ENCODE measurements at regions not wholly inside any gene's neighbourhood (a gene's known extent, or its start where the extent isn't known, plus 50 kb on each side); places are given as distances from the start of the nearest gene placed in this dataset.

DNA sequence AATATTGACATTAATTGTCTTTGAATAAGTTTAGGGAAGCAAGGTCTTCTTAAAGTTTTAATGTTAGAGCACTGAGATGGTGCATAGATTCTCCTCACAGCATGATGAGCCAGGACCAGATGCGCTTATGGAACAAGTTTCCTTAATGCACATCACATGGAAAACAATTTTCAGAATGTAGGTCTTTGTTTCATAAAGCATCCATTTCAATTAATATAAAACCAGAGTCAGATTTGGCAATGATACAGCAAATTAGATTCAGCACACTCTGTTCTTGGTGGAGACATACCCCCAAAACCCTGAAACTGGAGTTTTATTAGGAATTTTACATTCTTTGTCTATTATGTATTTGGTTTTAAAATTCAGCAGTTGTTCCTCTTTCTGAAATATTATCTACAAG is 402.1 kb upstream of the SEMA6A start (continued):
- TF ChIP-seq STAT3 (IDR thresholded peaks at IDR 0.05; ENCODE audit: low read depth, low read length) (no peak), IRF4 (IDR thresholded peaks at IDR 0.05; ENCODE audit: low read depth, low read length) (no peak), BCLAF1 (IDR thresholded peaks at IDR 0.05) (no peak), POU2F2 (IDR thresholded peaks at IDR 0.05; ENCODE audit: borderline replicate concordance, low read depth, low read length) (no peak), TCF7 (IDR thresholded peaks at IDR 0.05; ENCODE audit: borderline replicate concordance) (no peak)
- TF ChIP-seq, protein P1, sequence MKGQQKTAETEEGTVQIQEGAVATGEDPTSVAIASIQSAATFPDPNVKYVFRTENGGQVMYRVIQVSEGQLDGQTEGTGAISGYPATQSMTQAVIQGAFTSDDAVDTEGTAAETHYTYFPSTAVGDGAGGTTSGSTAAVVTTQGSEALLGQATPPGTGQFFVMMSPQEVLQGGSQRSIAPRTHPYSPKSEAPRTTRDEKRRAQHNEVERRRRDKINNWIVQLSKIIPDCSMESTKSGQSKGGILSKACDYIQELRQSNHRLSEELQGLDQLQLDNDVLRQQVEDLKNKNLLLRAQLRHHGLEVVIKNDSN (IDR thresholded peaks at IDR 0.05; ENCODE audit: borderline replicate concordance, extremely low read length, insufficient read depth, low read depth, low read length): no peak
- TF ChIP-seq, protein P2, sequence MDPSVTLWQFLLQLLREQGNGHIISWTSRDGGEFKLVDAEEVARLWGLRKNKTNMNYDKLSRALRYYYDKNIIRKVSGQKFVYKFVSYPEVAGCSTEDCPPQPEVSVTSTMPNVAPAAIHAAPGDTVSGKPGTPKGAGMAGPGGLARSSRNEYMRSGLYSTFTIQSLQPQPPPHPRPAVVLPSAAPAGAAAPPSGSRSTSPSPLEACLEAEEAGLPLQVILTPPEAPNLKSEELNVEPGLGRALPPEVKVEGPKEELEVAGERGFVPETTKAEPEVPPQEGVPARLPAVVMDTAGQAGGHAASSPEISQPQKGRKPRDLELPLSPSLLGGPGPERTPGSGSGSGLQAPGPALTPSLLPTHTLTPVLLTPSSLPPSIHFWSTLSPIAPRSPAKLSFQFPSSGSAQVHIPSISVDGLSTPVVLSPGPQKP (IDR thresholded peaks at IDR 0.05; ENCODE audit: low read depth, low read length): no peak

- Histone ChIP-seq H3K4me2 (ENCODE audit: control insufficient read depth, insufficient read depth) (no peak overlapping the region), H3K4me1 (ENCODE audit: control insufficient read depth, insufficient read depth, low read length) (no peaks in the 10 kb centered on the region), H3K27me3 (replicated peaks in 1 of 2; ENCODE audit: control insufficient read depth in 2 of 2, insufficient read depth in 2 of 2, low read length in 1 of 2) (no peaks in the 10 kb centered on the region), H3K79me2 (ENCODE audit: control insufficient read depth, insufficient read depth, low read length) (no peaks in the 10 kb centered on the region), H3K36me3 (ENCODE audit: control insufficient read depth in 2 of 2, insufficient read depth in 2 of 2, low read length in 1 of 2) (no peaks in the 10 kb centered on the region), H2AFZ (ENCODE audit: control insufficient read depth, low read depth, low read length) (no peak overlapping the region), H3K4me3 (no peak overlapping the region), H3K9ac (ENCODE audit: control insufficient read depth, insufficient read depth, low read length) (no peak overlapping the region), H3K9me3 (replicated peaks; ENCODE audit: control insufficient read depth, insufficient read depth, low read length) (no peaks in the 10 kb centered on the region; the same call in 2 of the 3 replicates), H4K20me1 (ENCODE audit: control insufficient read depth, insufficient read depth) (no peaks in the 10 kb centered on the region), H3K27ac (ENCODE audit: control insufficient read depth, insufficient read depth) (no peak overlapping the region)
- in situ Hi-C loops (cut with MboI) (no loop called here), intact Hi-C loops (cut with micrococcal nuclease; ENCODE audit: unreplicated experiment) (no loop called here)
- POLR2A ChIA-PET: no interaction called here
- CTCF ChIA-PET: no interaction called here
- RAD21 ChIA-PET (ENCODE audit: unreplicated experiment): no interaction called here
- SMC1A ChIA-PET (ENCODE audit: uncharacterized antibody, unreplicated experiment): no interaction called here
- WGBS (ENCODE audit: insufficient coverage, insufficient replicate concordance, low lambda C conversion rate, missing lambda C conversion rate): 46% methylated on average over 5 of the region's 5 CpGs
- FAIRE-seq: no peak
- no peak for ATAC-seq
- BruUV-seq (replicated peaks): no TSS peak
- DNase-seq (ENCODE audit: low read depth, low spot score): no peak
- TF ChIP-seq MEF2A (IDR thresholded peaks at IDR 0.05; ENCODE audit: insufficient read depth, low read depth, low read length): no peak
- TF ChIP-seq NFYA (IDR thresholded peaks at IDR 0.05; ENCODE audit: borderline replicate concordance, low read depth, low read length): no peak
- TF ChIP-seq RUNX3 (IDR thresholded peaks at IDR 0.05; ENCODE audit: low read length): no peak
- no peak for TF ChIP-seq RELB (IDR thresholded peaks at IDR 0.05; ENCODE audit: low read depth)
- TF ChIP-seq ATF7 (IDR thresholded peaks at IDR 0.05; ENCODE audit: low read depth): no peak
- TF ChIP-seq DPF2 (IDR thresholded peaks at IDR 0.05): no peak
- no peak for TF ChIP-seq BCLAF1 (IDR thresholded peaks at IDR 0.05)
Observed at GRCh38 chr5:116971131-116971530, 396.5 kb upstream of the SEMA6A start.

All from GM12878 (cell line).